ENCODE measurements at regions not wholly inside any gene's neighbourhood (a gene's known extent, or its start where the extent isn't known, plus 50 kb on each side); places are given as distances from the start of the nearest gene placed in this dataset.

DNA sequence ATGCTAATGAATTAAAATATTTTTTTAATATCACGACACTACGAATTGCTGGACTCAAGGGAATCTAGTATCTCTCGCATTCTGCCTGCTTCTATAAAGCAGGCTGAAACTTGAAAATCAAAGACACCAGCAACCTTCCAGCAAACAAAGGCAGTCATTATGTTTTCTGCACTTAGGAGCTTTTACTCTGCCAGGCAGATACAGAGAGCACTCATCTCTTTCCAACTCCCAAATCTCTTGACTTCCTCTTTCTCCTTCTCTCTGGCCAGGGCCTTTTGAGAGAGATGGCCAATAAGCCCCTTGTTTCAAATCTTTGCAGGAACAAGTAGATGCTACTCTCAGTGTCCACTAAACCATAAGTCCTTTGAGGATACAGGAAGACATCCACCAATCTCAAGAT lies 95.2 kb upstream of the KLF3 start:
- ATAC-seq: no peak
- Mint-ChIP-seq H3K4me3 (no peak overlapping the region), H3K4me1 (no peaks in the 10 kb centered on the region), H3K27ac (no peak overlapping the region), H3K27me3 (no peaks in the 10 kb centered on the region), H3K9me3 (no peaks in the 10 kb centered on the region)
- no peak for DNase-seq

GRCh38 chr4:38570647-38571276 lies 93.2 kb upstream of the KLF3 start:
- ATAC-seq (no peak), DNase-seq (no peak)
- no peaks in the 10 kb centered on the region for H3K9me3 Mint-ChIP-seq
- H3K4me3 Mint-ChIP-seq: no peak overlapping the region
- no peaks in the 10 kb centered on the region for H3K27me3 Mint-ChIP-seq
- H3K27ac Mint-ChIP-seq: no peak overlapping the region
- peaks cover 5% of the 10 kb centered on the region for H3K4me1 Mint-ChIP-seq

DNA sequence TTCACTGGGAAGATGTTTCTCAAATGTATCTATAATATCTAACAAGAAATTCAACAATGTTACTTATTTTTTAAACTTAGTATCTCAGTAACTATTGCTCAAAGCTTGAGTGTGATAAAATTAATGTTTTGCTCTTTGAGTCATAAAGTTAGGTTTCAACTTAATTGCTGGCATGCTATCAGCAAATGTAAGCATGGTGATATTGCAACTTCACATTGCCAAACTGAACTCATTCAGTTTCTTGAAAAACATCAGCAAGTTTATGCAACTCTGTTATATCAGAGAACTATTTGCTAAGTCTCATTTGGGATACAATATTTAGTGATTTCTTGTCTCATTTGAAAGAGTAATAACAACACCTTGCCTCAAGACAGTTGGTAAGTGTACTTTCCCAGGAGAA lies 91.2 kb upstream of the KLF3 start:
- Mint-ChIP-seq H3K9me3 (no peaks in the 10 kb centered on the region), H3K4me3 (no peak overlapping the region), H3K27ac (no peak overlapping the region), H3K4me1 (peaks cover 5% of the 10 kb centered on the region), H3K27me3 (no peaks in the 10 kb centered on the region)
- DNase-seq (no peak), ATAC-seq (no peak)

GRCh38 chr4:38574559-38575333 lies 89.3 kb upstream of the KLF3 start:
- H3K9me3 Mint-ChIP-seq: no peaks in the 10 kb centered on the region
- no peaks in the 10 kb centered on the region for H3K27me3 Mint-ChIP-seq
- H3K4me3 Mint-ChIP-seq: no peak overlapping the region
- peak overlapping the region in 1 of 2 donors; percentile 14 for H3K27ac Mint-ChIP-seq
- H3K4me1 Mint-ChIP-seq: peaks cover 5% of the 10 kb centered on the region
- no peak for ATAC-seq
- DNase-seq: no peak

- H3K27ac Mint-ChIP-seq: no peak overlapping the region
- H3K4me1 Mint-ChIP-seq: peaks cover 5% of the 10 kb centered on the region
- ATAC-seq (no peak), DNase-seq (no peak)
- no peaks in the 10 kb centered on the region for H3K9me3 Mint-ChIP-seq
- no peak overlapping the region for H3K4me3 Mint-ChIP-seq
- H3K27me3 Mint-ChIP-seq: no peaks in the 10 kb centered on the region
Measured at GRCh38 chr4:38576767-38577166, 87.2 kb upstream of the KLF3 start.

DNA sequence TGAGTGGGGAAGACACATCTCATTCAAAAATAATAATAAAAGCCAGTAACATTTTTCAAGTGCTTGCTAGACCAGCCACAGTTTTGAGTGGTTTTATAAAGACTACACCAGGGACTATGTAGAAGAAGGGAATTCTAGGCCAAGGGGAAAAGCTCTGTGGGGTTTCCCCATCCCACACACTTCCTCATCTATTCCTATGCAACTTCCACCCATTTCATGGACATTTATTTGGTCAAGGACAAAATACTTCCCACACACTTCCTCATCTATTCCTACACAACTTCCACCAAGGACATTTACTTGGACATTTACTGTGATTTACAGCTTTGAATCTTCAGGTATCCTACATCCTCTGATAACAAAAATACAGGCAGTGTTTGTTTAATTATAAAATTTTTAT lies 86.5 kb upstream of the KLF3 start:
- Mint-ChIP-seq H3K27me3 (no peaks in the 10 kb centered on the region), H3K4me3 (no peak overlapping the region), H3K4me1 (peaks cover 5% of the 10 kb centered on the region), H3K27ac (no peak overlapping the region), H3K9me3 (no peaks in the 10 kb centered on the region)
- DNase-seq (no peak), ATAC-seq (no peak)

DNA sequence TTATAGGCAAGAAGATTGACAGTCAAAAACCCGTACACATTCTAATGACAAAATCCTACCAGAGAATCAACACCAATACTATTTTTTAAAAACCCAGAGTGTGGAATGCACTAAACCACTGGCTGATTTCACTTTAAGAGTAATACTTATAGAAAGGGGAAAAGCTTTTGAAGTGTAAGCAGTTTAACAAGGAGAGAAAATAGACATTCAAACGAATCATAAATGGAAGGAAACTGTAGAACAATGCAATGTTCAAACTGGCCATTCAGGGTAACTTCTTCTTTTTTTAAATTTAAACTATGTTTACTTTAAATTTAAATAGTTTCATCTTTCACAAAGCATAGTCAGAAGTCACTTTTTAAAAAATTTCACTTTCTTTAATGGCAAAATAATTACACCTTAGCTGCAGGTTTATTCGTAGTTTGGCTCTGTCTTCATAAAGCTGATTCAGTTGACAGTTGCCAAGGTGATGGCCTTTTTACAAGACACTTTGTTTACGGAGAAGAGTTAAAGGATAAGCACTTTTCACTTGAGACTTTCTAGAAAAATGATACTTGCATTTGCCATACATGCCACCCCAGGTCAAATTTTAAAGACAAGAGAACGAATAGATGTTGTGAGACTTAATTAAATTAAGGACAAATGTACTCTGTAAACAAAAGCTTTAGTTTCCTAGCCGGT lies 82.4 kb upstream of the KLF3 start:
- DNase-seq: no peak
- Mint-ChIP-seq H3K4me3 (no peak overlapping the region), H3K27me3 (peaks cover 5% of the 10 kb centered on the region), H3K27ac (no peak overlapping the region), H3K4me1 (peaks cover 7% of the 10 kb centered on the region), H3K9me3 (peaks cover 10 to 15% of the 10 kb centered on the region in 2 donors)
- ATAC-seq: no peak

GRCh38 chr4:38582445-38582844 lies 81.6 kb upstream of the KLF3 start:
- H3K27ac Mint-ChIP-seq: no peak overlapping the region
- ATAC-seq (no peak), DNase-seq (no peak)
- H3K9me3 Mint-ChIP-seq: peaks cover 12 to 16% of the 10 kb centered on the region in 2 donors
- H3K4me1 Mint-ChIP-seq: peaks cover 7% of the 10 kb centered on the region
- H3K4me3 Mint-ChIP-seq: no peak overlapping the region
- peaks cover 5% of the 10 kb centered on the region for H3K27me3 Mint-ChIP-seq

- Mint-ChIP-seq H3K9me3 (peaks cover 15 to 16% of the 10 kb centered on the region in 2 donors), H3K4me1 (peaks cover 7% of the 10 kb centered on the region)
- DNase-seq: peak in 1 of 2 donors; percentile 26
Measured at GRCh38 chr4:38582889-38583470, 81.0 kb upstream of the KLF3 start.

DNA sequence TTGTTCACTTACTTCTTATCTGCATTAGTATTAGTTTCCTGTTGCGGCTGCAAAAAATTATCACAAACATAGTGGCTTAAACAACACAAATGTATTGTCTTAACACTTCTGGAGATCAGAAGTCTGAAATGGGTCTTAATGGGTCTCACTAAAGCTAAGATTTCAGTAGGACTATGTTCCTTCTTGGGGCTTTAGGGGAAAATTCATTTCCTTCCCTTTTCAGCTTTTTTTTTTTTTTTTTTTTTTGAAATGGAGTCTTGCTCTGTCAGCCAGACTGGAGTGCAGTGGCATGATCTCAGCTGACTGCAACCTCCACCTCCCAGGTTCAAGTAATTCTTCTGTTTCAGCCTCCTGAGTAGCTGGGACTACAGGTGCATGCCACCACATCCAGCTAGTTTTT lies 78.1 kb upstream of the KLF3 start:
- H3K4me3 Mint-ChIP-seq: no peak overlapping the region
- H3K4me1 Mint-ChIP-seq: peaks cover 7% of the 10 kb centered on the region
- peaks cover 5% of the 10 kb centered on the region for H3K27me3 Mint-ChIP-seq
- DNase-seq (no peak), ATAC-seq (no peak)
- no peak overlapping the region for H3K27ac Mint-ChIP-seq
- peaks cover 16 to 24% of the 10 kb centered on the region in 2 donors for H3K9me3 Mint-ChIP-seq

More at GRCh38 chr4:38582889-38583470, 81.0 kb upstream of the KLF3 start:
- ATAC-seq: peak; percentile 90
- Mint-ChIP-seq H3K4me3 (no peak overlapping the region), H3K27ac (no peak overlapping the region), H3K27me3 (peaks cover 5% of the 10 kb centered on the region)

GRCh38 chr4:38587106-38587505 lies 76.9 kb upstream of the KLF3 start:
- Mint-ChIP-seq H3K27me3 (peaks cover 5% of the 10 kb centered on the region), H3K27ac (no peak overlapping the region)
- no peak for ATAC-seq

GRCh38 chr4:38590046-38590445 lies 74.0 kb upstream of the KLF3 start:
- DNase-seq (no peak), ATAC-seq (no peak)
- H3K27me3 Mint-ChIP-seq: peaks cover 4% of the 10 kb centered on the region
- no peak overlapping the region for H3K4me3 Mint-ChIP-seq
- peaks cover 18 to 28% of the 10 kb centered on the region in 2 donors for H3K9me3 Mint-ChIP-seq
- no peak overlapping the region for H3K27ac Mint-ChIP-seq
- no peaks in the 10 kb centered on the region for H3K4me1 Mint-ChIP-seq

More at GRCh38 chr4:38587106-38587505, 76.9 kb upstream of the KLF3 start:
- no peak for DNase-seq
- H3K4me1 Mint-ChIP-seq: peaks cover 7% of the 10 kb centered on the region
- H3K9me3 Mint-ChIP-seq: peaks cover 23 to 30% of the 10 kb centered on the region in 2 donors
- H3K4me3 Mint-ChIP-seq: no peak overlapping the region

- ATAC-seq (no peak), DNase-seq (no peak)
- Mint-ChIP-seq H3K4me1 (no peaks in the 10 kb centered on the region), H3K27me3 (no peaks in the 10 kb centered on the region), H3K27ac (no peak overlapping the region), H3K4me3 (no peak overlapping the region), H3K9me3 (peaks cover 7 to 18% of the 10 kb centered on the region in 2 donors)
Measured at GRCh38 chr4:38591617-38592337, 72.2 kb upstream of the KLF3 start.

- H3K9me3 Mint-ChIP-seq: no peaks in the 10 kb centered on the region
- no peaks in the 10 kb centered on the region for H3K4me1 Mint-ChIP-seq
- DNase-seq (no peak), ATAC-seq (no peak)
- no peak overlapping the region for H3K27ac Mint-ChIP-seq
- H3K27me3 Mint-ChIP-seq: no peaks in the 10 kb centered on the region
- H3K4me3 Mint-ChIP-seq: no peak overlapping the region
Measured at GRCh38 chr4:38598489-38598888, 65.5 kb upstream of the KLF3 start.

GRCh38 chr4:38600575-38600974 lies 63.4 kb upstream of the KLF3 start:
- Mint-ChIP-seq H3K4me1 (peaks cover 17% of the 10 kb centered on the region), H3K27ac (no peak overlapping the region), H3K9me3 (no peaks in the 10 kb centered on the region), H3K4me3 (no peak overlapping the region), H3K27me3 (no peaks in the 10 kb centered on the region)
- ATAC-seq: no peak
- no peak for DNase-seq
